HEK293T (cell line): ENCODE measurements at regions not wholly inside any gene's neighbourhood (a gene's known extent, or its start where the extent isn't known, plus 50 kb on each side); places are given as distances from the start of the nearest gene placed in this dataset.

Experiments
- CTCF ChIA-PET: fragments of 350-600 bp; formaldehyde crosslinking; extraction: SDS; loops from one replicate; lab custom pipeline; 2021; ENCODE audit warnings: antibody characterized with exemption, inconsistent platforms; lab: Yijun Ruan, JAX
- POLR2A ChIA-PET: fragments of 350-600 bp; formaldehyde crosslinking; extraction: SDS; loops from one replicate; lab custom pipeline; 2020; ENCODE audit warnings: antibody characterized with exemption, inconsistent platforms; lab: Yijun Ruan, JAX
- DNase-seq: peaks from one replicate; pipeline ENCODE4 v3.0.0; 2012; ENCODE audit warnings: mixed read lengths; ENCODE audit errors: extremely low spot score
- ARNT ChIP-seq: fragments of 450-650 bp; IDR thresholded peaks from 2 replicates; pipeline ENCODE4 v1.6.1; 2017; ENCODE audit warnings: mild to moderate bottlenecking
- BHLHE40 ChIP-seq: fragments of 450-650 bp; IDR thresholded peaks from 2 replicates; pipeline ENCODE4 v1.6.1; 2016; ENCODE audit warnings: mild to moderate bottlenecking, moderate library complexity, borderline replicate concordance
- CTBP1 ChIP-seq: fragments of 450-650 bp; IDR thresholded peaks from 2 replicates; pipeline ENCODE4 v1.6.1; 2016; ENCODE audit warnings: borderline replicate concordance
- ELF4 ChIP-seq: fragments of 450-650 bp; IDR thresholded peaks from 2 replicates; pipeline ENCODE4 v1.6.1; 2017; ENCODE audit warnings: antibody characterized with exemption
- FOXA1 ChIP-seq: fragments of 450-650 bp; IDR thresholded peaks from 2 replicates; pipeline ENCODE4 v1.6.1; 2016; ENCODE audit warnings: mild to moderate bottlenecking
- FOXK2 ChIP-seq: fragments of 450-650 bp; IDR thresholded peaks from 2 replicates; pipeline ENCODE4 v1.6.1; 2016; ENCODE audit warnings: mild to moderate bottlenecking
- FOXM1 ChIP-seq: fragments of 450-650 bp; IDR thresholded peaks from 2 replicates; pipeline ENCODE4 v1.6.1; 2017; ENCODE audit warnings: mild to moderate bottlenecking, borderline replicate concordance
- HDGF ChIP-seq: fragments of 450-650 bp; IDR thresholded peaks from 2 replicates; pipeline ENCODE4 v1.6.1; 2017; ENCODE audit warnings: antibody characterized with exemption, borderline replicate concordance
- L3MBTL2 ChIP-seq: fragments of 450-650 bp; conservative IDR thresholded peaks from 2 replicates; pipeline ENCODE4 v1.6.1; 2016; ENCODE audit warnings: mild to moderate bottlenecking
- LEF1 ChIP-seq: fragments of 450-650 bp; IDR thresholded peaks from 2 replicates; pipeline ENCODE4 v1.6.1; 2017; ENCODE audit warnings: mild to moderate bottlenecking, borderline replicate concordance
- NFRKB ChIP-seq: fragments of 450-650 bp; IDR thresholded peaks from 2 replicates; pipeline ENCODE4 v1.6.1; 2016; ENCODE audit warnings: mild to moderate bottlenecking, moderate library complexity
- SP1 ChIP-seq: fragments of 450-650 bp; IDR thresholded peaks from 2 replicates; pipeline ENCODE4 v1.6.1; 2017
- SUZ12 ChIP-seq: fragments of 450-650 bp; IDR thresholded peaks from 2 replicates; pipeline ENCODE4 v1.6.1; 2016; ENCODE audit warnings: mild to moderate bottlenecking
- TARDBP ChIP-seq: fragments of 450-650 bp; IDR thresholded peaks from 2 replicates; pipeline ENCODE4 v1.6.1; 2016
- ZNF384 ChIP-seq: fragments of 450-650 bp; IDR thresholded peaks from 2 replicates; pipeline ENCODE4 v1.6.1; 2016
- TF ChIP-seq, protein P1 (sequence below): fragments of 450-650 bp; IDR thresholded peaks from 2 replicates; pipeline ENCODE4 v1.6.1; 2016

DNA sequence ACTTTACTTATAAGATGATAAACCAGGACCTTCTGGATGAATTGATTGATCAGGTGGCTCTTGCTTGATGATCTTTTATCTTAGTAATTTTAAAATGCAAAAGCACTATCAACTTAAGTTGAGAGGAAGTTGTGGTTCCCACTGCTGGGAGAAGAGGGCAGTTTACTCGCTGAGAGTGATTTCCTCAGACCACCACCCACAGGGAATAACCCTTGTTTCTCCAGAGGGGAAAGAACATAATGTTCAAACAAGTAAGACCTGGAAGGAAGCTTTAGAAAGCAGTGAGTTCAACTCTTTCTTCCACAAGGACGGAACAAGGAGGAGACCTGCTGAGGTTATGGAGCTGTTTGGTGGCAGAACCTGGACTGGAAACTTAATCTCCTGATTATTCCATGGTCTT, 138.7 kb downstream of the FAM204A start:
- POLR2A ChIA-PET = interaction anchor here (1.1 kb wide), 1 partner anchor 13 kb away, joined by 3 read pairs; no protein-coding TSS in a partner anchor
- CTCF ChIA-PET = no interaction called here
- no peak for DNase-seq
- TF ChIP-seq FOXK2 = no peak
- no peak for TF ChIP-seq NFRKB
- TF ChIP-seq, protein P1, sequence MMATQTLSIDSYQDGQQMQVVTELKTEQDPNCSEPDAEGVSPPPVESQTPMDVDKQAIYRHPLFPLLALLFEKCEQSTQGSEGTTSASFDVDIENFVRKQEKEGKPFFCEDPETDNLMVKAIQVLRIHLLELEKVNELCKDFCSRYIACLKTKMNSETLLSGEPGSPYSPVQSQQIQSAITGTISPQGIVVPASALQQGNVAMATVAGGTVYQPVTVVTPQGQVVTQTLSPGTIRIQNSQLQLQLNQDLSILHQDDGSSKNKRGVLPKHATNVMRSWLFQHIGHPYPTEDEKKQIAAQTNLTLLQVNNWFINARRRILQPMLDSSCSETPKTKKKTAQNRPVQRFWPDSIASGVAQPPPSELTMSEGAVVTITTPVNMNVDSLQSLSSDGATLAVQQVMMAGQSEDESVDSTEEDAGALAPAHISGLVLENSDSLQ = no peak
- no peak for TF ChIP-seq ZNF384
- no peak for TF ChIP-seq FOXM1
- TF ChIP-seq HDGF = no peak
- no peak for TF ChIP-seq BHLHE40
- no peak for TF ChIP-seq SP1
- no peak for TF ChIP-seq L3MBTL2
- no peak for TF ChIP-seq FOXA1
- no peak for TF ChIP-seq LEF1
- TF ChIP-seq CTBP1 = no peak
- TF ChIP-seq SUZ12 = no peak
- TF ChIP-seq ARNT = no peak
- TF ChIP-seq ELF4 = no peak
- TF ChIP-seq TARDBP = no peak

DNA sequence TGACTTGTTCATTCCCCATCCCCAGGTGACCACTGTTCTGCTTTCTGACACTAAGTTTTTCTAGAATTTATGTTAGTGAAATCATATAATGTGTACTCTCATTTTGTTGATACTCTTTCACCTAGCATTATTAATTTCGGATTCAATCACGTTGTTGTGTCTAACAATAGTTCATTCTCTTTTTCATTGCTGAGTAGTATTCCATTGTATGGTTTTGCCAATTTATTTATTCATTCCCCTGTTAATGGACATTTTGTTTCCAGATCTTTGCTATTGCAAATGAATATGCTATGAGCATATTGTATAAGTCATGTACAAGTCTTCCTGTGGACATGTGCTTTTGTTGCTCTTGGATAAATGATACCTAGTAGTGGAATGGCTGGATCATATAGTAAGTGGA, 146.4 kb downstream of the FAM204A start:
- POLR2A ChIA-PET = no interaction called here
- DNase-seq = no peak
- TF ChIP-seq HDGF = no peak
- TF ChIP-seq BHLHE40 = no peak
- no peak for TF ChIP-seq FOXK2
- CTCF ChIA-PET = no interaction called here

DNA sequence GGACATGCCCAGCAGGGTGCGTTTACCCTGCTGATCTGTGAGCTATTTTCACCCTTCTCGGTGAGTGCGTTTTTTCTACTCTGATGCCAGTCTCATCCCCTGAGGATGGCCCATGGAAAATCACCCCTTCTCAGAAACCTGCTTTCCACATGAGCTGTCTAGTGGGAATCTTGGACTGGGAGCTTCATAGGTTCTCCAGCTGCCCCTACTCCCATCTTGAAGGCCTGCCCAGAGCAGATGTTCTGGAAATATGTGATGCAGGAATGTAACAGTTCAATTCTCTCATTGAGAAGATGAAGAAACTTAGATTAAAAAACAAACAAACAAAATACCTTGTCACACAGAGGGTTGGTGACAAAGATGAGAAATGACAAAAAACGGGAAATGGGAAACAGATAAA, 146.9 kb upstream of the RAB11FIP2 start:
- TF ChIP-seq, protein P1 = no peak
- TF ChIP-seq LEF1 = no peak
- TF ChIP-seq ELF4 = no peak
- no peak for TF ChIP-seq BHLHE40
- TF ChIP-seq TARDBP = no peak
- no peak for TF ChIP-seq SP1
- no peak for TF ChIP-seq HDGF
- no peak for TF ChIP-seq NFRKB
- no peak for TF ChIP-seq CTBP1
- no peak for TF ChIP-seq FOXA1
- no peak for TF ChIP-seq L3MBTL2
- no peak for TF ChIP-seq FOXK2
- TF ChIP-seq SUZ12 = no peak
- no peak for TF ChIP-seq ARNT
- no peak for TF ChIP-seq ZNF384
- no peak for TF ChIP-seq FOXM1
- ChIA-PET POLR2A (no interaction called here), CTCF (no interaction called here)
- DNase-seq = no peak

DNA sequence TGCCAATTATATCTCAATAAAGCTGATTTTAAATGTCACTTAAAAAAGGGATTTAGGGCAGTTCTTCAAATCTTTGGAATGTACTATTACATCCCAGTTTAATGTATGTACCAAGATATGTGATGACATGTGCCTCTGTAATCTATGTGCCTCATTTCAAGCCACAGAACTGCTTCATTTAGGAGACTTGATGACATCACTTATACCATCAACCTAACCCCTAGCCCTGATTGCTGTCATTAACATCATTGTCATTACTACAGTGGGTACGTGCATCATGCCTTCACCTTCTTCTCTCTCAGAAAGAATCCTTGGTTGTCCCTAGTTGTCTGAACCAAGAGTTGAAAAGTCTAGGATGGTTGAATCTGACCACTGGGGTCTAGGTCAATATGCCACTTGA, 134.3 kb upstream of the RAB11FIP2 start:
- no peak for DNase-seq
- ChIA-PET CTCF (no interaction called here), POLR2A (no interaction called here)
- TF ChIP-seq FOXM1 (no peak), ELF4 (no peak), LEF1 (no peak), NFRKB (no peak), TARDBP (no peak), ARNT (no peak), CTBP1 (no peak), SUZ12 (no peak), SP1 (no peak), ZNF384 (no peak), BHLHE40 (no peak), HDGF (no peak), FOXA1 (no peak), FOXK2 (no peak), L3MBTL2 (no peak)
- TF ChIP-seq, protein P1 = no peak

DNA sequence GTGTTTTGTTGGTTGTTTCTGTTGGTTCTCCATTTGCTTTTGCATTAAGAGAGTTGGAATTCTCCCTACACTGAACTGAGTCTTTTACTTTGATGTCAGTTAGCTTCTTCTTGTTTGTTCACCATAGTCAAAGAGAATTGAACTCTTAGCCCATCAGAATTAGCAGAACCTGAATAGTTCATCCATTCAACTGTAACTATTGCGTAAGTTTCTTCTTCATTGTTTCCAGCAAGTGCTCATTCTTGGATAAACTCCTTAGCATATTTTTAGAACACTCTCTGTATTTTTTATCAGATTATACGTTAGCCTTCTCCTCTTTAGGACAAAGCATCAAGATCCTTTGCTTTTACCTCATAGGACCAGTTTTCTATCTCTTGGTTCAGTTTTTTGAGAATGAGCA, 128.4 kb upstream of the RAB11FIP2 start:
- DNase-seq = no peak
- CTCF ChIA-PET = no interaction called here
- TF ChIP-seq L3MBTL2 (no peak), NFRKB (no peak), TARDBP (no peak), BHLHE40 (no peak), ELF4 (no peak), CTBP1 (no peak), LEF1 (no peak), ARNT (no peak)
- TF ChIP-seq, protein P1 = no peak
- POLR2A ChIA-PET = no interaction called here

DNA sequence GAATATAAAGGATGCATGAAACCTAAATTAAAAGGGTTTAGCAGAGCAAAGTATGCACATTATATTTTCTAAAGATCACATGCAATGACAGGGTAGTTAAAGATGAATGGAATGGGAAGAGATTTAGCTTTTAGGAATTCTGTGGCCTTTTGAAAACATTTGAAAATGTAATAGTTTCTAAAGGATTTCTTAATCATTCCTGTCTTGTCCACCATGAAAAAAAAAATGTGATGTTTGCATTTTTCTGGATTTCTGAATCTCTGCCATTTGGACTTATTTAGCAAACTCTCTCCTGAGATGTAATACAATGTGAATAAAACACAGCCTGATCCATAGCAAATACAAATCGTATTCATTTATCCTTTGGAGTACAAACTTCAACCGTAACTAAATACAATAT, 126.6 kb upstream of the RAB11FIP2 start:
- POLR2A ChIA-PET = no interaction called here
- TF ChIP-seq TARDBP (no peak), SP1 (no peak), FOXM1 (no peak), CTBP1 (no peak), ZNF384 (no peak), ELF4 (no peak), LEF1 (no peak), FOXK2 (no peak), NFRKB (no peak), FOXA1 (no peak), L3MBTL2 (no peak), BHLHE40 (no peak), SUZ12 (no peak), HDGF (no peak), ARNT (no peak)
- TF ChIP-seq, protein P1 = no peak
- CTCF ChIA-PET = interaction anchor here (0.7 kb wide), 1 partner anchor 388 kb away, joined by 3 read pairs; no protein-coding TSS in a partner anchor
- no peak for DNase-seq
